ENCODE measurements at regions not wholly inside any gene's neighbourhood (a gene's known extent, or its start where the extent isn't known, plus 50 kb on each side); places are given as distances from the start of the nearest gene placed in this dataset.

GRCh38 chr17:33858121-33858520 is 397.0 kb upstream of the CCL2 start:
- no peak for TF ChIP-seq ZNF274 (IDR thresholded peaks at IDR 0.05; ENCODE audit: low read depth, low read length)
- TF ChIP-seq SUZ12 (IDR thresholded peaks at IDR 0.05; ENCODE audit: extremely low read depth, insufficient read depth, insufficient read length): no peak
- TF ChIP-seq YY1 (IDR thresholded peaks at IDR 0.05; ENCODE audit: insufficient read depth, insufficient read length): no peak
